AG09319 (cell line): ENCODE measurements at regions not wholly inside any gene's neighbourhood (a gene's known extent, or its start where the extent isn't known, plus 50 kb on each side); places are given as distances from the start of the nearest gene placed in this dataset.

Experiments
- DNase-seq: peaks from one replicate; pipeline ENCODE4 v3.0.0-alpha.2; 2010; ENCODE audit warnings: low read depth; ENCODE audit errors: extremely low read depth
- TF ChIP-seq, protein P1 (sequence below): IDR thresholded peaks from 2 replicates; pipeline ENCODE4 v1.5.1; 2011; ENCODE audit warnings: low read depth, mild to moderate bottlenecking, inconsistent platforms, low read length, moderate library complexity

DNA sequence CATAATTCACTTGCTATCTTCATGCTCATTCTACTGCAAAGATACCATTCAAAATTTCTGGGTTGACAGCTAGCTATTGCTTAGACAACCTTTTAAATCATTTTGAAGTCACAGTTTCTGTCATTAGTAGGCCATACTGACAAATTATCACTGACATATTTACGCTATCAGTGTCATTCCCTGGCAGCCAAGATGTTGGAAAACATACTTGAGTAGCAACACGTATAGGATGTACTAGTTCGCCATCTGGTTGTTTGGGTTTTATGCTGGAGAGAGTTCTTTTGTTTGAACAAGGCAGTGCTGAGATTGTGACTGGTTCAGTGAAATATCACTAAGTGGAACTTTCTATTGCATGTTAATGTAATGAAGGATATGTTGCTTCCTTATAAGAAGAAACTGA, 621.9 kb downstream of the DTWD2 start:
- TF ChIP-seq, protein P1, sequence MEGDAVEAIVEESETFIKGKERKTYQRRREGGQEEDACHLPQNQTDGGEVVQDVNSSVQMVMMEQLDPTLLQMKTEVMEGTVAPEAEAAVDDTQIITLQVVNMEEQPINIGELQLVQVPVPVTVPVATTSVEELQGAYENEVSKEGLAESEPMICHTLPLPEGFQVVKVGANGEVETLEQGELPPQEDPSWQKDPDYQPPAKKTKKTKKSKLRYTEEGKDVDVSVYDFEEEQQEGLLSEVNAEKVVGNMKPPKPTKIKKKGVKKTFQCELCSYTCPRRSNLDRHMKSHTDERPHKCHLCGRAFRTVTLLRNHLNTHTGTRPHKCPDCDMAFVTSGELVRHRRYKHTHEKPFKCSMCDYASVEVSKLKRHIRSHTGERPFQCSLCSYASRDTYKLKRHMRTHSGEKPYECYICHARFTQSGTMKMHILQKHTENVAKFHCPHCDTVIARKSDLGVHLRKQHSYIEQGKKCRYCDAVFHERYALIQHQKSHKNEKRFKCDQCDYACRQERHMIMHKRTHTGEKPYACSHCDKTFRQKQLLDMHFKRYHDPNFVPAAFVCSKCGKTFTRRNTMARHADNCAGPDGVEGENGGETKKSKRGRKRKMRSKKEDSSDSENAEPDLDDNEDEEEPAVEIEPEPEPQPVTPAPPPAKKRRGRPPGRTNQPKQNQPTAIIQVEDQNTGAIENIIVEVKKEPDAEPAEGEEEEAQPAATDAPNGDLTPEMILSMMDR: no peak
- DNase-seq: no peak

DNA sequence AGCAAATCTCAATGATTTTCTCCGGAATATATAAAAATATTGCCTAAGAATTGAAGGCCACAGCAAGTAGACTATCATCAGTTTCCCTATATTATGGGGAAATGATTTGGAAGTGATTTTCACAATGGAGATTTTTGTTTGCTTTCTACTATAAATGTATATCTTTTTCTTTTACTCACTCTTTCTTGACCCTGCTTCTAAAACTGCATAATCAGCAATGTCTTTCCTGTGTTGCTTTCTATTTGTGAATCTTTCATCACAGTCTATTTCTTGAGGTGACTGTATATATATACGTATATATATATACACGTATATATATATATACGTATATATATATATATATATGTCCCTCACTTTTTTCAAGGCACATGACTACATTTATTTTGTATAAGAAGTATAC, 622.6 kb downstream of the DTWD2 start:
- no peak for DNase-seq
- TF ChIP-seq, protein P1: no peak

DNA sequence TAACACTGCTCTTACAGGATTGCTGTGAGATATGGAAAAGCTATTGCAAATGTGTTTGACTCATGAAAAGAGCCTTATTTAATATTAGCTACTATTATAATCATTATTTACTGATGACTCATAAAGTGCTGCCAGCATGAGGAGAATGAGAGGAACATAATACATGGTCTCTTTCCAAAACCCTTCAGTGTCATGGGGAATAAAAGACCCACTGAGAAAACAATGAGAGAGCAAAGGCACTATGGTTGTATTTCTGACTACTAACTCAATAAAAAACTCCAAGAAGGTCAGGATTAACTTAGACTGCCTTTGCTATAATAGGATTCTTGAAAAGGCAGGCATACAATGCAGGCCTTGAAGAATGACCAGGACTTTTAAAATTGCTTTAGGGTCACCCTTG, 633.5 kb downstream of the DTWD2 start:
- TF ChIP-seq, protein P1: no peak
- no peak for DNase-seq

DNA sequence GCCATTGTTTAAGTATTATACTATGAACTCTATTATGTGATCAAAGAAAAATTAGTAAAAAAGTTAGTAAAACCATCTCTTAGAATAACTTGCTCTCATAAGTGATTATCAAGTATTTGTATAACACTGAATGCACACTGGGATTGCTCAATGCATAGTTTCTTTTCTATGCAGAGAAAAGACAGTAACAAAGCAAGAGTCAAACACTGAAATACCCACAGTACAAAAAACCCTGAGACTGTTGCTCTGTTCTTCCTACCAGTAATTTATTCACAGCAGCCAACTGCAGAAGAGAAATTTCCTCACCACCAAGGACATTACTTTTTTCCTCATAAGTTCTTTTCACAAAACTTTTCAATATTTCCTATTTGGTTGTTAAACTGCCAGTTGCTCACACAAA, 634.4 kb downstream of the DTWD2 start:
- TF ChIP-seq, protein P1: no peak
- no peak for DNase-seq

DNA sequence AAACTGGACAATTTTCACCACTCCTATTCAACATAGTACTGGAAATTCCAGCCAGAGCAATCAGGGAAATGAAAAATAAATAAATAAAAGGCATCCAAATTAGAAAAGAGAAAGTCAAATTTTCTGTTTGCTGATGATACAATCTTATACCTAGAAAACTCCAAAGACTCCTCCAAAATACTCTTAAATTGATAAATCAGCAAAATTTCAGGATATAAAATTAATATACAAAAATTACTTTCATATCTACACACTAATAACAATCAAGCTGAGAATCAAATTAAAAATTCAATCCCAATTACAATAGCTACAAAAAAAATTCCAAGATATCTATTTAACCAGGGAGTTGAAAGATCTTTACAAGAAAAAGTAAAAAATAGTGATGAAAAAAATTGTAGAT, 651.9 kb downstream of the DTWD2 start:
- TF ChIP-seq, protein P1: no peak
- DNase-seq: no peak

DNA sequence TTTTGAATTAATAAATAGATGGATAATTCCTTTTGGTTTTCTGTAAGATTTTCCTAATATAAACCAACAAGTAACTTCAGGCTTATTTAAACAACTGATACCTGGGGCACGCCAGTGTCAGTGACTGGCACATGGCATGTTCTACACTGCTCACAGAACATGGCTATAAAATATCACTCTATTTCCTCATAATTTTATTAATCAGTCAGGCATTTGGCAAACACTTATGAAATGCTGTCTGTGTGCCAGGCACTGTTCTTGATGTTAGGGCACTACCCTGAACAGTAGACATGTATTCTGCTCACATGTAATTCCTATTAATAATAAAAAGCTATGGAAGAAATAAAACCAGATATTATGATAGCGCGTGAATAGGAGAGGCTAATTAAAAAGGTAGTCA, 661.0 kb downstream of the DTWD2 start:
- TF ChIP-seq, protein P1: no peak
- DNase-seq: no peak

DNA sequence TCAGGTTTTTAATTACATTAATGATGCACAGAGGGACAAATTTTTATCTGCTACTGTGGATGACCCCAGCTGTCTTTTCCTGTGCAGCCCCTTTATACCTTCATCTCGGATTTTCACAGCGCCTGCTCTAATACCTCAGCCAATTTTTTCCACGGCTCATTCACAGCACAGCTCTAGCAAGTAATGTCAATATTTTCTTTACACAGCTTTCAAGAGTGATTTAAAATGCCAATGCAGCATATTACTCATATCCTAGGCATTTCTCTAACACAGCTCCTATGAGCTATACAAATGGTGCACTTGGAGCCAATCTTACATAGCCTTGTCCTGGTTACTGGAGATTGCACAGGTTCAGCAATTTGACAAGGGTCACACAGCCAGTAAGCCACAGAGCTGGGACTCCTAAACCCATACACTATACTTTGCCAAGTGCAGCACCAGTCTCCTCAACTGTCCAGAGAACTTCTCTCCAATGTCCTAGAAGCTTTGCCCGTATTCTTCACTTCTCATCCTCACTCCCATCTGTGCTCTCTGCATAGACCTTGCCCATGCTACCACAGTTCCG, 661.8 kb downstream of the DTWD2 start:
- TF ChIP-seq, protein P1: no peak
- no peak for DNase-seq
